WTC11 (cell line): ENCODE measurements at regions not wholly inside any gene's neighbourhood (a gene's known extent, or its start where the extent isn't known, plus 50 kb on each side); places are given as distances from the start of the nearest gene placed in this dataset.

Experiments
- CTCF ChIP-seq: fragments of 200-600 bp; IDR thresholded peaks from 2 replicates; pipeline ENCODE4 v1.8.0; 2022; ENCODE audit warnings: antibody characterized with exemption
- OVOL2 ChIP-seq: fragments of 250-450 bp; sonication (Bioruptor Pico); IDR thresholded peaks from 2 replicates; pipeline ENCODE4 v1.9.0; 2021; ENCODE audit warnings: mild to moderate bottlenecking, borderline replicate concordance
- PREB ChIP-seq: sonication (generic); formaldehyde crosslinking; IDR thresholded peaks from 2 replicates; pipeline ENCODE4 v1.8.1; 2022; ENCODE audit warnings: mild to moderate bottlenecking, missing genetic modification reagents, moderate library complexity, borderline replicate concordance

- TF ChIP-seq OVOL2 (CRISPR knock-in tag) (no peak), CTCF (no peak), PREB (CRISPR knock-in tag) (no peak)
These were observed 154.3 kb upstream of the CCND2 start for GRCh38 chr12:4119157-4119761.
